ENCODE measurements at regions not wholly inside any gene's neighbourhood (a gene's known extent, or its start where the extent isn't known, plus 50 kb on each side); places are given as distances from the start of the nearest gene placed in this dataset.

DNA sequence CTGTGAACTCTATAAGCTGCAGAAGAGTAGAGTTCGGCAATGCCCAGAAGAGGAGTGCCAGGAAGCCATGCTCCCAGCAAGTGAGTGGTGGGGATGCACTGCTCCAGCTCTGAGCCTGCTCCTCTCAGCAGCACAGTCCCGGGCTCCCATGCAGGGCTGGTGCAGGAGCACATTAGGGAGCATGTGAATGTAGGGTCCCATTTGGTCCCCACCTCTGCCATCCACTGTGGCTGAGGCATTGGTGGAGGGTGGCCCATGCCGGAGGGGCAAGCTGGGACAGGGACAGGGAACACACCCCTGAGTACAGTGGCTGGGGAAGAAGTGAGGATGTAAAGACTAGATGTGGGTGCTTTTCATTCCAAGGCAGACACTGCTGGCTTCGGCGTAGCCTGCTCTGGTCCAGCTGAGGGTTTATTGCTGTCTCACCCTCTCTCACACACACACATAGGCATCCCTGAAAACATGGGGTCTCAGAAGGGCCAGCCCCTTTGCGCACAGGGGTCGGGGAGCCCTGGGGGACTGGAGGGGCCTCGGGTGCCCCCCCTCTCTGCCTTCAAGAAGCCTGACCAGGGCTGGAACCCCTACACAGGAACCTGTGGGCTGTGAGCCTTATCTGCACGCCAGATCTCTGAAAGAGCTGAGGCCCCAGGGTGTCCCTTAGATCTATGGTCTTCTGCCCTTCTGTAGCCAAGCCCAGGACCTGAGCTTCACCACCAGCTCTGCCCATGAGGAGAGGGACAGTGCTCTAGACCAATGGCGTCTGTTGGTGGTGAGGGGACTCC, 341.0 kb downstream of the TCERG1L start:
- TF ChIP-seq SMC3 (IDR thresholded peaks at IDR 0.05): no peak
- TF ChIP-seq RFX5 (IDR thresholded peaks at IDR 0.05): no peak
- TF ChIP-seq BCL3 (IDR thresholded peaks at IDR 0.05): no peak
- TF ChIP-seq, protein P1, sequence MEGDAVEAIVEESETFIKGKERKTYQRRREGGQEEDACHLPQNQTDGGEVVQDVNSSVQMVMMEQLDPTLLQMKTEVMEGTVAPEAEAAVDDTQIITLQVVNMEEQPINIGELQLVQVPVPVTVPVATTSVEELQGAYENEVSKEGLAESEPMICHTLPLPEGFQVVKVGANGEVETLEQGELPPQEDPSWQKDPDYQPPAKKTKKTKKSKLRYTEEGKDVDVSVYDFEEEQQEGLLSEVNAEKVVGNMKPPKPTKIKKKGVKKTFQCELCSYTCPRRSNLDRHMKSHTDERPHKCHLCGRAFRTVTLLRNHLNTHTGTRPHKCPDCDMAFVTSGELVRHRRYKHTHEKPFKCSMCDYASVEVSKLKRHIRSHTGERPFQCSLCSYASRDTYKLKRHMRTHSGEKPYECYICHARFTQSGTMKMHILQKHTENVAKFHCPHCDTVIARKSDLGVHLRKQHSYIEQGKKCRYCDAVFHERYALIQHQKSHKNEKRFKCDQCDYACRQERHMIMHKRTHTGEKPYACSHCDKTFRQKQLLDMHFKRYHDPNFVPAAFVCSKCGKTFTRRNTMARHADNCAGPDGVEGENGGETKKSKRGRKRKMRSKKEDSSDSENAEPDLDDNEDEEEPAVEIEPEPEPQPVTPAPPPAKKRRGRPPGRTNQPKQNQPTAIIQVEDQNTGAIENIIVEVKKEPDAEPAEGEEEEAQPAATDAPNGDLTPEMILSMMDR (IDR thresholded peaks at IDR 0.05): no peak

Measured in A549 (cell line).